Activated T-cell treated with anti-CD3 and anti-CD28 coated beads for 4 hours (primary cell): ENCODE measurements at regions not wholly inside any gene's neighbourhood (a gene's known extent, or its start where the extent isn't known, plus 50 kb on each side); places are given as distances from the start of the nearest gene placed in this dataset.

ENCODE experiments used
- DNase-seq: peaks from one replicate; pipeline ENCODE4 v3.0.0-alpha.2; 2020

- DNase-seq: no peak
These were observed 413.7 kb upstream of the FAM98A start for GRCh38 chr2:34012715-34013302.

GRCh38 chr2:34011684-34012083, 412.6 kb upstream of the FAM98A start:
- DNase-seq: no peak

GRCh38 chr2:34005901-34006300, 406.8 kb upstream of the FAM98A start:
- no peak for DNase-seq

- no peak for DNase-seq
These were observed 405.8 kb upstream of the FAM98A start for GRCh38 chr2:34004936-34005335.

- DNase-seq: no peak
These were observed 404.7 kb upstream of the FAM98A start for GRCh38 chr2:34003795-34004194.

GRCh38 chr2:34001557-34001956, 402.5 kb upstream of the FAM98A start:
- no peak for DNase-seq

GRCh38 chr2:33984131-33984530, 385.0 kb upstream of the FAM98A start:
- no peak for DNase-seq

- DNase-seq: no peak
These were observed 379.4 kb upstream of the FAM98A start for GRCh38 chr2:33978471-33978870.

GRCh38 chr2:33975498-33975897, 376.4 kb upstream of the FAM98A start:
- no peak for DNase-seq

GRCh38 chr2:33967103-33967502, 368.0 kb upstream of the FAM98A start:
- DNase-seq: no peak

GRCh38 chr2:33958591-33958990, 359.5 kb upstream of the FAM98A start:
- no peak for DNase-seq

GRCh38 chr2:33949371-33949770, 350.3 kb upstream of the FAM98A start:
- no peak for DNase-seq

GRCh38 chr2:33946193-33946592, 347.1 kb upstream of the FAM98A start:
- no peak for DNase-seq

GRCh38 chr2:33933203-33933602, 334.1 kb upstream of the FAM98A start:
- no peak for DNase-seq

- no peak for DNase-seq
These were observed 332.1 kb upstream of the FAM98A start for GRCh38 chr2:33931164-33931563.

GRCh38 chr2:33929467-33929866, 330.4 kb upstream of the FAM98A start:
- no peak for DNase-seq

GRCh38 chr2:33927756-33928155, 328.7 kb upstream of the FAM98A start:
- no peak for DNase-seq

- no peak for DNase-seq
These were observed 326.2 kb upstream of the FAM98A start for GRCh38 chr2:33925311-33925710.

- DNase-seq: no peak
These were observed 325.6 kb upstream of the FAM98A start for GRCh38 chr2:33924586-33925169.

GRCh38 chr2:33917252-33917651, 318.2 kb upstream of the FAM98A start:
- DNase-seq: no peak

GRCh38 chr2:33913071-33913616, 314.0 kb upstream of the FAM98A start:
- DNase-seq: no peak

GRCh38 chr2:33911327-33911726, 312.2 kb upstream of the FAM98A start:
- DNase-seq: no peak

GRCh38 chr2:33909945-33910695, 311.0 kb upstream of the FAM98A start:
- no peak for DNase-seq

- no peak for DNase-seq
These were observed 308.8 kb upstream of the FAM98A start for GRCh38 chr2:33907866-33908265.
